Spleen (tissue), 11 donors: ENCODE measurements at regions not wholly inside any gene's neighbourhood (a gene's known extent, or its start where the extent isn't known, plus 50 kb on each side); places are given as distances from the start of the nearest gene placed in this dataset.

Experiments used
- DNase-seq: peaks from one replicate; pipeline ENCODE4 v3.0.0-alpha.2; 2020
- H3K27ac ChIP-seq, 8 donors: fragments of 200-600 bp; sonication (generic) in 7 of 8; 1 replicate in 4 of 8; 2 replicates in 4 of 8; pipeline versions ENCODE4 v1.5.0 to v1.8.0; 2016 to 2021; ENCODE audit warnings: inconsistent platforms in 4 of 8, mild to moderate bottlenecking in 4 of 8, moderate library complexity in 1 of 8
- H3K27me3 ChIP-seq, 7 donors: fragments of 200-600 bp; sonication (generic) in 6 of 7; replicated peaks in 1 of 7; 1 replicate in 4 of 7; 2 replicates in 3 of 7; pipeline versions ENCODE4 v1.5.0 to v1.8.0; 2016 to 2021; ENCODE audit warnings: inconsistent platforms in 3 of 7, mild to moderate bottlenecking in 1 of 7
- H3K36me3 ChIP-seq, 6 donors: fragments of 200-600 bp; sonication (generic) in 5 of 6; 1 replicate in 4 of 6; 2 replicates in 2 of 6; pipeline versions ENCODE4 v1.5.0 to v1.8.0; 2016 to 2021; ENCODE audit warnings: inconsistent platforms in 2 of 6
- H3K4me1 ChIP-seq, 6 donors: fragments of 200-600 bp; sonication (generic) in 5 of 6; 1 replicate in 3 of 6; 2 replicates in 3 of 6; pipeline versions ENCODE4 v1.5.0 to v1.8.0; 2016 to 2021; ENCODE audit warnings: inconsistent platforms in 3 of 6
- H3K4me3 ChIP-seq, 8 donors: fragments of 200-600 bp; sonication (generic) in 7 of 8; 1 replicate in 4 of 8; 2 replicates in 4 of 8; pipeline versions ENCODE4 v1.5.0 to v1.8.0; 2016 to 2021; ENCODE audit warnings: inconsistent platforms in 4 of 8, mild to moderate bottlenecking in 4 of 8, moderate library complexity in 2 of 8
- H3K9me3 ChIP-seq, 8 donors: fragments of 200-600 bp; sonication (generic) in 7 of 8; 1 replicate in 4 of 8; 2 replicates in 4 of 8; pipeline versions ENCODE4 v1.5.0 to v1.8.0; 2016 to 2021; ENCODE audit warnings: inconsistent platforms in 4 of 8
- POLR2A ChIP-seq, 3 donors: fragments of 450-650 bp; IDR thresholded peaks; one replicate each; pipeline ENCODE4 v1.5.1; 2017; ENCODE audit warnings: antibody characterized with exemption in 3 of 3, mild to moderate bottlenecking in 1 of 3
- POLR2AphosphoS5 ChIP-seq, 3 donors: sonication (generic); formaldehyde crosslinking; IDR thresholded peaks; one replicate each; pipeline ENCODE4 v1.5.1; 2017; ENCODE audit warnings: antibody characterized with exemption in 3 of 3
- WGBS, 5 donors: extraction: QIAGEN DNeasy Blood & Tissue Kit in 3 of 5; methylation state at CpG; one replicate each; pipeline versions ENCODE4 v1.1.5 to v1.1.7; 2013 to 2018; 5-methylcytosine and 5-hydroxymethylcytosine counted together
- intact Hi-C: fragments of 100-400 bp; cut with DNase I; formaldehyde crosslinking; loops from one replicate; pipeline ENCODE4 v1.15.0; 2023; ENCODE audit warnings: low total_unique reads
- TF ChIP-seq, protein P1 (sequence below), 11 experiments: fragments of 200-600 bp in 7 of 11; fragments of 450-650 bp in 4 of 11; sonication (generic) in 4 of 11; IDR thresholded peaks in 8 of 11; conservative IDR thresholded peaks in 3 of 11; 1 replicate in 7 of 11; 2 replicates in 4 of 11; pipeline versions ENCODE4 v1.4.0 to v1.8.0; 2016 to 2021; ENCODE audit warnings: antibody characterized with exemption in 11 of 11, inconsistent platforms in 4 of 11, mild to moderate bottlenecking in 1 of 11
- donor health status: healthy with polysubstance abuse.
- donor health status: DM: no; HTN: no; CAD: no; lungs with moderate emphysema.
- donor health status: DM: no; HTN: no; CAD: no.
- donor health status: Bipolar disorder and iron deficiency.
- donor health status: healthy.
- donor health status: DM: no; HTN: no; CAD: no.
- donor health status: DM: yes; HTN: yes; CAD: no.

DNA sequence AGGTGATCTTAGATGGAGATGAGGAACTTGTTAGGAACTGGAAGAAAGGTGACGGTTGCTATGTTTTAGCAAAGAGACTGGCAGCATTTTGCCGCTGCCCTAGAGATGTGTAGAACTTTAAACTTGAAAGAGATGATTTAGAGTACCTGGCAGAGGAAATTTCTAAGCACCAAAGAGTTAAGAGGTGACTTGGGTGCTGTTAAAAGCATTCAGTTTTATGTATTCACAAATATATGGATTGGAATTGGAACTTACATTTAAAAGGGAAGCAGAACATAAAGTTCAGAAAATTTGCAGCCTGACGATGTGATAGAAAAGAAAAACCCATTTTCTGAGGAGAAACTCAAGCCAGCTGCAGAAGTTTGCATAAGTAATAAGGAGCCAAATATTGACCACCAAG is 176.3 kb downstream of the MOXD1 start:
- TF ChIP-seq POLR2AphosphoS5 (IDR thresholded peaks at IDR 0.05), result no peak
- TF ChIP-seq POLR2A (IDR thresholded peaks at IDR 0.05), result no peak
- TF ChIP-seq, protein P1, sequence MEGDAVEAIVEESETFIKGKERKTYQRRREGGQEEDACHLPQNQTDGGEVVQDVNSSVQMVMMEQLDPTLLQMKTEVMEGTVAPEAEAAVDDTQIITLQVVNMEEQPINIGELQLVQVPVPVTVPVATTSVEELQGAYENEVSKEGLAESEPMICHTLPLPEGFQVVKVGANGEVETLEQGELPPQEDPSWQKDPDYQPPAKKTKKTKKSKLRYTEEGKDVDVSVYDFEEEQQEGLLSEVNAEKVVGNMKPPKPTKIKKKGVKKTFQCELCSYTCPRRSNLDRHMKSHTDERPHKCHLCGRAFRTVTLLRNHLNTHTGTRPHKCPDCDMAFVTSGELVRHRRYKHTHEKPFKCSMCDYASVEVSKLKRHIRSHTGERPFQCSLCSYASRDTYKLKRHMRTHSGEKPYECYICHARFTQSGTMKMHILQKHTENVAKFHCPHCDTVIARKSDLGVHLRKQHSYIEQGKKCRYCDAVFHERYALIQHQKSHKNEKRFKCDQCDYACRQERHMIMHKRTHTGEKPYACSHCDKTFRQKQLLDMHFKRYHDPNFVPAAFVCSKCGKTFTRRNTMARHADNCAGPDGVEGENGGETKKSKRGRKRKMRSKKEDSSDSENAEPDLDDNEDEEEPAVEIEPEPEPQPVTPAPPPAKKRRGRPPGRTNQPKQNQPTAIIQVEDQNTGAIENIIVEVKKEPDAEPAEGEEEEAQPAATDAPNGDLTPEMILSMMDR (IDR thresholded peaks at IDR 0.05 in 8 of 11, conservative IDR thresholded peaks at IDR 0.05 in 3 of 11), result no peak
- intact Hi-C loops, result no loop called here
- no peaks in the 10 kb centered on the region for H3K4me1 ChIP-seq
- H3K27me3 ChIP-seq, result no peaks in the 10 kb centered on the region
- DNase-seq, result no peak
- H3K4me3 ChIP-seq, result no peak overlapping the region
- H3K27ac ChIP-seq, result no peak overlapping the region
- peaks cover 0 to 32% (median 26%) of the 10 kb centered on the region in 8 donors for H3K9me3 ChIP-seq
- WGBS, 5 donors, result 30 to 90% (median 61%) methylated on average over 3 of the region's 3 CpGs
- no peaks in the 10 kb centered on the region for H3K36me3 ChIP-seq

GRCh38 chr6:132220800-132221199 is 180.5 kb downstream of the MOXD1 start:
- WGBS, 5 donors, result 44 to 81% (median 66%) methylated on average over 1 of the region's 1 CpG
- DNase-seq, result no peak

DNA sequence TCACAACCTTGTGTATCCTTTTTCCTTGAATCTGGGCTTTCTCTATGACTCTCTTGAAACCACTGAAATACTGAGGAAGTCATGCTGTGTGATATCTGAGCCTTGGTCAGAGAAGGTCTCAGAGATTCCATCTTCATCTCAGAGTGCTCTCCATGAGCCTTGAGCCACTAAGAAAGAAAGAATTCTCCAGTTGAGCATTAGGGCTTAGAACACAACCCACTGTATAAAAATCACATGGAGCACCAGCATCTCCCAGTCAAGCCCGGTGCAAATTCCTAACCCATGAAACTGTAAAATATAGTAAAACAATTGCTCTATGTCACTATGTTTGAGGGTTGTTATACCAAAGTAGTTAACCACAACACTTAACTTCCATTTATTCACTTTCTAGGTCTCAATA is 181.4 kb downstream of the MOXD1 start:
- Histone ChIP-seq H3K27ac (no peak overlapping the region), H3K36me3 (no peaks in the 10 kb centered on the region), H3K27me3 (no peaks in the 10 kb centered on the region), H3K4me3 (no peak overlapping the region), H3K9me3 (peaks cover 0 to 13% (median 8%) of the 10 kb centered on the region in 8 donors), H3K4me1 (no peaks in the 10 kb centered on the region)
- TF ChIP-seq POLR2AphosphoS5 (IDR thresholded peaks at IDR 0.05) (no peak), POLR2A (IDR thresholded peaks at IDR 0.05) (no peak)
- TF ChIP-seq, protein P1 (IDR thresholded peaks at IDR 0.05 in 8 of 11, conservative IDR thresholded peaks at IDR 0.05 in 3 of 11), result no peak
- intact Hi-C loops, result loop anchor here (5.0 kb wide), 1 partner anchor 298 kb away; no protein-coding TSS in a partner anchor
- DNase-seq, result no peak
- WGBS, 5 donors, result 83 to 100% (median 94%) methylated on average over 1 of the region's 1 CpG

More at GRCh38 chr6:132220800-132221199, 180.5 kb downstream of the MOXD1 start:
- TF ChIP-seq, protein P1 (IDR thresholded peaks at IDR 0.05 in 8 of 11, conservative IDR thresholded peaks at IDR 0.05 in 3 of 11), result no peak
- TF ChIP-seq POLR2A (IDR thresholded peaks at IDR 0.05), result no peak
- no peak for TF ChIP-seq POLR2AphosphoS5 (IDR thresholded peaks at IDR 0.05)
- peaks cover 0 to 22% (median 17%) of the 10 kb centered on the region in 8 donors for H3K9me3 ChIP-seq
- H3K27me3 ChIP-seq, result no peaks in the 10 kb centered on the region
- H3K4me3 ChIP-seq, result no peak overlapping the region
- no peaks in the 10 kb centered on the region for H3K36me3 ChIP-seq
- H3K4me1 ChIP-seq, result no peaks in the 10 kb centered on the region
- no peak overlapping the region for H3K27ac ChIP-seq
- intact Hi-C loops, result no loop called here

- no peaks in the 10 kb centered on the region for H3K27me3 ChIP-seq
- no peaks in the 10 kb centered on the region for H3K36me3 ChIP-seq
- H3K4me3 ChIP-seq, result no peak overlapping the region
- H3K4me1 ChIP-seq, result no peaks in the 10 kb centered on the region
- 34 to 59% (median 45%) methylated on average over 5 of the region's 5 CpGs for WGBS, 5 donors
- no peaks in the 10 kb centered on the region for H3K9me3 ChIP-seq
- intact Hi-C loops, result loop anchor here (5.0 kb wide), 1 partner anchor 296 kb away; no protein-coding TSS in a partner anchor
- H3K27ac ChIP-seq, result no peak overlapping the region
- no peak for TF ChIP-seq POLR2A (IDR thresholded peaks at IDR 0.05)
- TF ChIP-seq, protein P1 (IDR thresholded peaks at IDR 0.05 in 8 of 11, conservative IDR thresholded peaks at IDR 0.05 in 3 of 11), result peak in 4 of 11 experiments; percentile 15 to 43 (median 30)
- DNase-seq, result no peak
Measured at GRCh38 chr6:132218059-132218696, 183.1 kb downstream of the MOXD1 start.
